Stimulated activated CD4-positive, alpha-beta T cell treated with anti-CD3 and anti-CD28 coated beads, Interleukin-1b, Interleukin-23, amount 100 ng/mL, for 24 hours (primary cell): ENCODE measurements at regions not wholly inside any gene's neighbourhood (a gene's known extent, or its start where the extent isn't known, plus 50 kb on each side); places are given as distances from the start of the nearest gene placed in this dataset.

ENCODE experiments used
- DNase-seq, 4 experiments: peaks; one replicate each; pipeline ENCODE4 v3.0.0-alpha.2; 2020; ENCODE audit warnings: low read depth in 4 of 4, low spot score in 1 of 4

GRCh38 chr4:24248674-24249630 is 335.4 kb downstream of the DHX15 start:
- no peak for DNase-seq

GRCh38 chr4:24245491-24245820 is 338.9 kb downstream of the DHX15 start:
- DNase-seq: no peak

- DNase-seq: no peak
These were observed 339.5 kb downstream of the DHX15 start for GRCh38 chr4:24244663-24245490.

DNA sequence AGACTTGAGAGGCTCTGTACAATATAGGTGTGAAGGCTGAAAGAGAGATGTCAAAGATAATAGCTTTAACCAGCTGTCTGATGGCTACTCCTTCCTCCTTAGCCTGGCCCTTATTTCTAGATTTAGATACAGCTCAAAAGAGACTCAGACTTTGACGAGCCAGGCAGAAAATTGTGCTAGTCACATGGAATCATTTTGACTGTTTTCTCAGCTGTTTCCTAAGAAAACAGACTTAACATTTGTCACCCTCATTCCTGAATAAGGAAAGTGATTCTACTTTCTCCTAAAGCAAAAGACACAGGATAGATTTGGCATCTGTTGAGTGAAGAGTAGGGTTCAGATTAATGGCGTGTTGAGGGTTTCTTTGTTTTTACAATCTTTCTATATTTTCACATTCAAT is 340.7 kb downstream of the DHX15 start:
- no peak for DNase-seq

- DNase-seq: no peak
These were observed 342.8 kb downstream of the DHX15 start for GRCh38 chr4:24241511-24241910.

- DNase-seq: no peak
These were observed 343.7 kb downstream of the DHX15 start for GRCh38 chr4:24240655-24241054.

DNA sequence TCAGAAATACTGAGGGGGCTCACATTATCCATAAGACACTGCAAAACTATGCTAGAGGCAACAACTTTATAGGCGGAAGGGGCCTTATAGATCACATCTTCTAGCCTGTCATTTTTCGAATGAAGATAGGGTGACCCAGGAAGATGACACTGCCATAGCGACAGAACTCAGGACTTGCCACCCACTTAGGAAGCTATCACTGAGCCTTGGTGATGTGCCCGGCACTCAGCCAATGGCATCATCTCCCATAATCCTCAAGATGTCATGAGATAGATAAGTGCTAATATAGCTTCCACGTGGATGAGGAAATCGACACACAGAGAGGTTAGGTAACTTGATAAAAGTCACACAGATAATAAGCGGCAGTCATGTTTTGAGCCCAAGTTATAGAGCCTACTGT is 346.6 kb downstream of the DHX15 start:
- DNase-seq: no peak

- no peak for DNase-seq
These were observed 346.7 kb upstream of the PPARGC1A start for GRCh38 chr4:24236532-24236931.

DNA sequence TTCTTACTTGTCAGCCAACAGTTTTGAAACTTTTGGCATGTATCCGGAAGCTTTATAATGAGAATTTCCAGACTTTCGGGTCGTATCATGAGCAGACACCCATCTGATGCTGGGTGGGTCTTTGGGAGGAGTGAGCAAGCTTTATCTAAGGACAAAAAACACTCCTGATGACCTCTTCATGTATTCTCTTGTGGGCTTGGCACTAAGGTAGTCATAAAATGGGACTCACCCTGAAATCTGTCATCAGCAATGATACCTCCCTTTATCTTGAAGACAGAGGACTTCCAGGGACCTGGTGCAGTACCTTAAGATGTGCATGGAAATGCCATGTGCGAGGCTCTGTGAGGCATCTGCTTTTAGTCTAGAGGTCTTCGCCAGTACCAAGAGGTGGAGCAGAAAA is 346.3 kb upstream of the PPARGC1A start:
- no peak for DNase-seq

DNA sequence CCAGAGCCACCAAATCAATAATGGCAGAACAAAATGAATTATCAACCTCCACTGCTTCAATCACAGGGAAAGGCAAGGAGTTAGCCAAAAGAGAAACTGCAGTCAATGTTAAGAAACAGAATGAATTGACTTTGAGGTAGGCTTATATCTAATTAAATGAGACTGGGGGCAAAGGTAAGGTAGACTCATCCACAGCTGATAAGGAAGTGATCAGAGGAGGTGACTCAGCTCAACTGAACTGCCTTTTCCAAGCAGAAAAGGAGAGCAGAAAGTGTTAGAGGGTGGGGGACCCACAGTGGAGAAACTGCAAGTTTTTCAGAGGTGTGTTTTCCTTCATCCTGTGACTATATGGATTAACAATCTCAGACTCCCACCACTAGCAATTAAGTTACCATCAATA is 345.8 kb upstream of the PPARGC1A start:
- DNase-seq: no peak

DNA sequence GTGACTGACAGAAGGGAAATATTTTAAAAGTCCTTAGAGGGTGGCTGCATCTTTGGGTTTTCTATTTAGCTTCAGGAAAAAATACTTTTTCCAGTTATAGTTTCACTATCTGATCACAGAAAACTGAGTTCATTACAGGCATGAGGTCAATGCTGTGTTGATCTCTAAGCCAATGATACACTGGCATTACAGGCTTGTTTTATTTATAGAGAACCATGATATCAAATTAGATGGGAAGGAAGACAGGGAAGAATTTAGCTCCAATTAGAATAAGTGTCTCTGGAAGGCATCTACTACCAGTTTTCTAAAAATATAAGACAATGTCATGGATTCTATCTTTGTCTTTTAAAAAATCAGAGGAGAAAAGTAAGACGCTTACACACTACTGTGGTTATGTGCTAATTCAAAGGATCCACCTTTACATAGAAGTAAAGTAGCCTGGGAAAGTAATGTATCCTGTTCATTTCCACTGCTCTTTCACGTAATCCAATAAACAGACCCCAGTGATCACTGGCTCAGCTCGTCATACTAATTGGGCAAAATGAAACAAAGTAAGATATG is 344.5 kb upstream of the PPARGC1A start:
- no peak for DNase-seq

DNA sequence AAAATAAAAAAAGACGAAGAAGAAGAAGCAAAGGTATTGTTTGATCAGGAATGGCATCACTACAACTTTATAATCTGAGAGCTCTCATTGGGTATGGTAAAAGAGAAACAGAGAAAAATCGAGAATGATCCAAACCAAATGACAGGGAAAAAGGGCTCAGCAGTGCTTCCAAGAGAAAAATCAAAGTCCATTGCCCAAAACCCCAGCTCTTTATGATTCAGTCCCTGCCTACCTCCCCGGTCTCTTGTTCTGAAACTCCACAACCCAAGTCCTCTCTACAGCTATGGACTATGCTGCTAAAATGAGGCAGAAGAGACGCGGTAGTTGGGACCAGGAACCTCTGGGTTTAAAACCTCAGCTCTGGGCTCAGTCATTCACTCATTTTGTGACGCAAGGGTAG is 341.1 kb upstream of the PPARGC1A start:
- no peak for DNase-seq

DNA sequence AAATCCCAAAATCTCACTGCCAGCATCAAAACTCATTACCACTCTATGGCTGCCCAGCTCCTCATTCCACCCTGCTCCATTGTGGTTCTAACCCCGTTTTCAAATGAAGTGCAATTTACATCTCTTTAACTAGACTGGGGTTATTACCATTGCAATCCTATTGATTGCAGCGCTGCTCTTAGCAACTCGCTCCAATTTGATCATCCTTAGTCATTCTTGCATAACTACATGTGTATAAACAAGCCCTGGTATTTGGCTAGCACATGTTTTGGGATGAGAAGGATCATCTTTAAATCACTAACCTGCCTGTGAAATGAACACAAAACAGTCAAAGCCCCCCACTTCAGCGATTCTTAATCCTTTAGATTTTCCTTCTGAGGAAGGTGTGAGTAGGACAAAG is 340.1 kb upstream of the PPARGC1A start:
- DNase-seq: no peak

- DNase-seq: no peak
These were observed 338.8 kb upstream of the PPARGC1A start for GRCh38 chr4:24228692-24229091.

DNA sequence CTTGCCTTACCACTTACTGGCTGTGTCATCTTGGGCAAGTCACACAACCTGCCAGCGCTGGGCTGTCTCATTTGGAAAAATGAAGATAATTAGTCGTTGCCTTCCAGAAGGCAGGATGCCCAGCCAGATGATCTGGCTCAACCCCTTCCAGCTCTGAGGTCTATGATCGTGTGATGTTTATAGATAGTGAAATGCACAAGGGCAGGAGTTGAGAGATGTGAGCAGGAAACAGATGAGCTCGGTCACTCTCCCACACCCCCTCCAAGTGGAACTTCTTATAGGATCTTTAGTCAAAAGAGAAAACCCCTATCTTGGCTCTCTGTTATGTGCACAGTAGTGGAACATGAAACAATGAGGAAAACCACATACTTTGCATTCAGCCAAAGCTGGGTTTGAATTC is 336.8 kb upstream of the PPARGC1A start:
- DNase-seq: no peak

GRCh38 chr4:24226023-24226422 is 336.2 kb upstream of the PPARGC1A start:
- no peak for DNase-seq

GRCh38 chr4:24224446-24224845 is 334.6 kb upstream of the PPARGC1A start:
- no peak for DNase-seq

GRCh38 chr4:24219209-24219608 is 329.4 kb upstream of the PPARGC1A start:
- DNase-seq: no peak

- DNase-seq: no peak
These were observed 328.7 kb upstream of the PPARGC1A start for GRCh38 chr4:24218566-24218965.

DNA sequence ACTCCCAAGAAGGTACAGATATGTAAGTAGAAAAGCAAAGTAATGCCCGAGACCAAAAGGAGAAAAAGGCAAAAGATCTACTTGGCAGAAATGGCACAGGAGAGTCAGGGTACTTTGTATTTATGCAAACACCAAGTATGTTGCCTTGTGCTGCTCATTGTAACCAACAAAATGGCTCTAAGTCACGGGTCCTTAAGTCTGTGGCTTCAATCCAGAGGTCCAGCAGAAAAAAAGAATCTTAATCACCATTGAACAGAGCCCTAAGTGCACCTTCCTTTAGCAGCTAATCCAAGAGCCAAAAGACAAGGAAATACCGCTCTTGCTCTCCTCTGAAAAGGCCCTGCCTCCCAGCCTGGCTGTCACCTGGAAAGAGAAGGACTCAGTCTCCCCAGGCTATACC is 324.9 kb upstream of the PPARGC1A start:
- no peak for DNase-seq

DNA sequence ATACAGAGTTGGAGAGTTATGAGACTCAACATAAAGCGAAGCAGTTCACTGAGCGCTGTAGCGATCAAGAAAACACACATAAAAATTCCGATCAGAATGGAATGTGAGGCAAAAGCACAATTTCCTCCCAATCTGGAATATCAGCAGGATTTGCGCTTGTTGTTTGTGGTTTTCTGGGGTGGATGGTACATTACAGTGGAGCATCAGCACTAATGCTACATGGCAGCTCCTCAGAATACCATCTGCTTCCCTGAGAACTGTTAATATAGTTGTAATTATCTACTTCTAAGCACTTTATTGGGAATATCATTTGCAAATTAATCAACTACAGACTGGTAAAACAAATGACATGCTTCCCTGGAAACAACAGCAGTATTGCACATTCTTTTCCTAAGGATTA is 324.1 kb upstream of the PPARGC1A start:
- no peak for DNase-seq

DNA sequence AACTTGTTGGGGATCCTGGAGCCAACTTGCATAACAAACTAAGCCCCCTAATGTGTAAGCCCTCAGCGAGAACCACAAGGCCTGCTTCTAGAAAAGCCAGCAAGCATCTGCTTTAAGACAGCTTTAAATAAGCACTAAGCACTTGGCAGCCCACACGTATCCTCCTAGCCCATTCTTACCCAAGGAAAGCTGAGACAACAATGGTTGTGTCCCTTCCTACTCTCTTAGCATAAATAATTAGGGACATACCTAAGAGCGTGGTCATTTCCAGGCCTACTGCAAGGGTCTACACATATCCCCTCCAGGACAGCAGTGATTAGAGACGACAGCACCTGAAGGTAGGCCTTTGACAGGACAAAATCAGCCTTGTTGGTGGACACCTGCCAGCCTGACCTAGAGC is 322.8 kb upstream of the PPARGC1A start:
- DNase-seq: no peak
